Keratinocyte (primary cell): ENCODE measurements at regions not wholly inside any gene's neighbourhood (a gene's known extent, or its start where the extent isn't known, plus 50 kb on each side); places are given as distances from the start of the nearest gene placed in this dataset.
A peak's percentile ranks its signal among the peaks of the same experiment; 100 is the strongest.

Experiments used
- DNase-seq: peaks from one replicate; pipeline ENCODE4 v3.0.0-alpha.2; 2011; ENCODE audit warnings: low read depth, missing footprints, low spot score
- FAIRE-seq: peaks from 2 replicates; lab custom pipeline; 2011; peaks lifted over from hg19 to GRCh38; lab: Jason Lieb, UNC
- H2AFZ ChIP-seq: 2 replicates; pipeline ENCODE4 v1.6.0; 2012; ENCODE audit warnings: low read length, control low read depth, inconsistent platforms; ENCODE audit not compliant: control insufficient read depth
- H3K27ac ChIP-seq: 2 replicates; pipeline ENCODE4 v1.5.1; 2011; ENCODE audit warnings: low read length; ENCODE audit not compliant: control insufficient read depth, insufficient read depth
- H3K27me3 ChIP-seq: 3 replicates; pipeline ENCODE4 v1.6.0; 2011; ENCODE audit warnings: low read length; ENCODE audit not compliant: control insufficient read depth, insufficient read depth; ENCODE audit errors: extremely low read depth
- H3K36me3 ChIP-seq, 2 experiments: 2 replicates in 1 of 2; 3 replicates in 1 of 2; pipeline ENCODE4 v1.5.1; 2011; ENCODE audit warnings: low read length in 2 of 2, mild to moderate bottlenecking in 1 of 2; ENCODE audit not compliant: control insufficient read depth in 2 of 2, insufficient read depth in 2 of 2; ENCODE audit errors: extremely low read depth in 1 of 2
- H3K4me1 ChIP-seq: 3 replicates; pipeline ENCODE4 v1.5.1; 2011; ENCODE audit warnings: low read length; ENCODE audit not compliant: control insufficient read depth, insufficient read depth; ENCODE audit errors: extremely low read depth
- H3K4me2 ChIP-seq: 3 replicates; pipeline ENCODE4 v1.6.0; 2011; ENCODE audit warnings: low read depth, low read length; ENCODE audit not compliant: control insufficient read depth, insufficient read depth; ENCODE audit errors: extremely low read depth
- H3K4me3 ChIP-seq, 3 experiments: fragments of 200-600 bp in 1 of 3; sonication (generic) in 1 of 3; 2 replicates in 2 of 3; 3 replicates in 1 of 3; pipeline ENCODE4 v1.5.1; 2011 to 2016; ENCODE audit warnings: low read length in 3 of 3, mild to moderate bottlenecking in 3 of 3, control low read depth in 2 of 3, inconsistent platforms in 1 of 3, low read depth in 1 of 3, mixed read lengths in 1 of 3, mixed run types in 1 of 3, moderate library complexity in 1 of 3; ENCODE audit not compliant: control insufficient read depth in 2 of 3, insufficient read depth in 2 of 3; ENCODE audit errors: extremely low read depth in 1 of 3
- H3K79me2 ChIP-seq: 2 replicates; pipeline ENCODE4 v1.6.0; 2012; ENCODE audit warnings: low read length; ENCODE audit not compliant: control insufficient read depth, insufficient read depth
- H3K9ac ChIP-seq: 3 replicates; pipeline ENCODE4 v1.6.0; 2011; ENCODE audit warnings: low read length; ENCODE audit not compliant: control insufficient read depth, insufficient read depth; ENCODE audit errors: extremely low read depth
- H3K9me1 ChIP-seq: 3 replicates; pipeline ENCODE4 v1.6.0; 2011; ENCODE audit warnings: low read length; ENCODE audit not compliant: control insufficient read depth, insufficient read depth; ENCODE audit errors: extremely low read depth
- H3K9me3 ChIP-seq: 2 replicates; pipeline ENCODE4 v1.5.1; 2012; ENCODE audit warnings: low read depth, low read length; ENCODE audit not compliant: control insufficient read depth
- H4K20me1 ChIP-seq: 3 replicates; pipeline ENCODE4 v1.6.0; 2011; ENCODE audit warnings: low read length; ENCODE audit not compliant: control insufficient read depth, insufficient read depth; ENCODE audit errors: extremely low read depth
- CTCF ChIP-seq, 3 experiments: IDR thresholded peaks in 1 of 3; conservative IDR thresholded peaks in 1 of 3; optimal IDR thresholded peaks in 1 of 3; 2 replicates in 2 of 3; 3 replicates in 1 of 3; pipeline versions ENCODE3 to v1.5.1; 2011; ENCODE audit warnings: low read length in 3 of 3, mild to moderate bottlenecking in 3 of 3, moderate library complexity in 2 of 3, control low read depth in 1 of 3, inconsistent platforms in 1 of 3; ENCODE audit not compliant: insufficient read depth in 2 of 3; ENCODE audit errors: extremely low read depth in 1 of 3
- EZH2 ChIP-seq: IDR thresholded peaks from one replicate; pipeline ENCODE4 v1.6.1; 2012; ENCODE audit warnings: inconsistent platforms, mild to moderate bottlenecking, low read length, moderate library complexity
- dilution Hi-C: fragments of 300-500 bp; cut with MboI; formaldehyde crosslinking; loops from one replicate; pipeline ENCODE4 v1.7.0; 2020; ENCODE audit warnings: low sequenced_read_pairs; ENCODE audit not compliant: extremely low pct_ligation_motif_present

DNA sequence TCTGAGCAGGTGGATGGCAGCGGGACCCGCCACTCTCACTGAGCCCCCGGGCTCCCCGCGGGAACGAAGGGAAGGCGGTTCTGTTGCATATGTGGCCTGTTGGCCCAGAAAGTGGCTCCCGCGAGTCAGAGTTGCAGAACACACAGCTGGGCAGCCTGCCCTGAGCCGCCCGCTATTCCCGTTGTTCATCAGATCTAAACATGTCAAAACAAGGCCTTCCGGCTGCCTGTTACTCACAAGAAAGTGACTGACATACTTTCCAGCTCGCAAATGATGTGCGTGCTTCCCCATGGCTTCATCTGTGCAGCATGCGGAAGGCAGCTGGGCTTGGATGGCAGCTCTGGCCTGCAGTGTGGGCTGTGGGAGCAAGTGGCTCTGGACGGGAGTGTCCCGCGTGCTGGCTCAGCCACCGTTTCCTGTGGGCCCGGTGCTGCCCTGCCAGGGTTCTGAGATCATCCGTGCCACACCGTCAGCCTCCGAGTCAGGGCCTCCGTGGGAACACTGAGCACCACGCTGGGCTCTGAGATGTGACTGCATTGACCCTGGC, 227.3 kb downstream of the ERMARD start:
- H3K9me3 ChIP-seq, result no peaks in the 10 kb centered on the region
- peak overlapping the region; percentile 45 for H3K4me2 ChIP-seq
- no peak for FAIRE-seq
- peak overlapping the region; percentile 46 for H3K9ac ChIP-seq
- H3K36me3 ChIP-seq, result no peaks in the 10 kb centered on the region
- H3K4me3 ChIP-seq, result no peak overlapping the region
- peak in 1 of 3 experiments; percentile 10 for TF ChIP-seq CTCF (optimal IDR thresholded peaks at IDR 0.05 in 1 of 3, IDR thresholded peaks at IDR 0.05 in 1 of 3, conservative IDR thresholded peaks at IDR 0.05 in 1 of 3; ENCODE audit: extremely low read depth in 1 of 3, insufficient read depth in 2 of 3, low read length in 3 of 3)
- no peak for TF ChIP-seq EZH2
- H2AFZ ChIP-seq, result peak overlapping the region; percentile 93
- H3K9me1 ChIP-seq, result peaks cover 2% of the 10 kb centered on the region
- no peaks in the 10 kb centered on the region for H4K20me1 ChIP-seq
- peaks cover 32% of the 10 kb centered on the region for H3K4me1 ChIP-seq
- H3K27me3 ChIP-seq, result no peaks in the 10 kb centered on the region
- peak overlapping the region; percentile 69 for H3K27ac ChIP-seq
- dilution Hi-C loops, result no loop called here
- H3K79me2 ChIP-seq, result no peaks in the 10 kb centered on the region
- DNase-seq, result peak; percentile 95

GRCh38 chr6:169977434-169978265, 226.2 kb downstream of the ERMARD start:
- Histone ChIP-seq H3K9me1 (peaks cover 2% of the 10 kb centered on the region), H3K4me3 (no peak overlapping the region), H3K27ac (peak overlapping the region; percentile 16), H4K20me1 (no peaks in the 10 kb centered on the region), H3K9ac (no peak overlapping the region), H3K9me3 (no peaks in the 10 kb centered on the region), H3K4me2 (peak overlapping the region; percentile 45), H3K27me3 (no peaks in the 10 kb centered on the region), H3K4me1 (peaks cover 32% of the 10 kb centered on the region), H2AFZ (no peak overlapping the region), H3K79me2 (no peaks in the 10 kb centered on the region), H3K36me3 (no peaks in the 10 kb centered on the region)
- DNase-seq, result no peak
- FAIRE-seq, result no peak
- no peak for TF ChIP-seq CTCF (optimal IDR thresholded peaks at IDR 0.05 in 1 of 3, IDR thresholded peaks at IDR 0.05 in 1 of 3, conservative IDR thresholded peaks at IDR 0.05 in 1 of 3; ENCODE audit: extremely low read depth in 1 of 3, insufficient read depth in 2 of 3, low read length in 3 of 3)
- no peak for TF ChIP-seq EZH2
- dilution Hi-C loops, result no loop called here
